ENCODE measurements at regions not wholly inside any gene's neighbourhood (a gene's known extent, or its start where the extent isn't known, plus 50 kb on each side); places are given as distances from the start of the nearest gene placed in this dataset.

DNA sequence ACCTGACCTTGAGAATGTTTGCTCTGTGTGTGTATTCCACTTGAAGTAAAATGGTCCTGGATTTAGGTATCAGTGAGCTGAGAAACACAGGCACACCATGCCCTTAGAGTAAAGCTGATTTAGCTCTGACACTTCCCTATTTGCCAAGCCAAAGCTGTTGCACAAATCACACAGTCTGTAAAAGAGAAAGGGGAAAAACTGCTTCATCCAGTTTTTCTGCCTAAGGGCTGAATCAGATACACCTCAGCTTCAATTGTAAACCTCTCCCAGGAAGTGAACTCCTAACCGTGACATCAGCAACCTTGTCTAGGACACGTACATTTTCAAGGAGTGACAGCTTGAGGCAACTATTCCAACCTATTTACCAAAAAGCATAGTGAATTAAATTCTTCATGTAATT lies 150.4 kb downstream of the NR4A2 start (continued):
- TF ChIP-seq, protein P1, sequence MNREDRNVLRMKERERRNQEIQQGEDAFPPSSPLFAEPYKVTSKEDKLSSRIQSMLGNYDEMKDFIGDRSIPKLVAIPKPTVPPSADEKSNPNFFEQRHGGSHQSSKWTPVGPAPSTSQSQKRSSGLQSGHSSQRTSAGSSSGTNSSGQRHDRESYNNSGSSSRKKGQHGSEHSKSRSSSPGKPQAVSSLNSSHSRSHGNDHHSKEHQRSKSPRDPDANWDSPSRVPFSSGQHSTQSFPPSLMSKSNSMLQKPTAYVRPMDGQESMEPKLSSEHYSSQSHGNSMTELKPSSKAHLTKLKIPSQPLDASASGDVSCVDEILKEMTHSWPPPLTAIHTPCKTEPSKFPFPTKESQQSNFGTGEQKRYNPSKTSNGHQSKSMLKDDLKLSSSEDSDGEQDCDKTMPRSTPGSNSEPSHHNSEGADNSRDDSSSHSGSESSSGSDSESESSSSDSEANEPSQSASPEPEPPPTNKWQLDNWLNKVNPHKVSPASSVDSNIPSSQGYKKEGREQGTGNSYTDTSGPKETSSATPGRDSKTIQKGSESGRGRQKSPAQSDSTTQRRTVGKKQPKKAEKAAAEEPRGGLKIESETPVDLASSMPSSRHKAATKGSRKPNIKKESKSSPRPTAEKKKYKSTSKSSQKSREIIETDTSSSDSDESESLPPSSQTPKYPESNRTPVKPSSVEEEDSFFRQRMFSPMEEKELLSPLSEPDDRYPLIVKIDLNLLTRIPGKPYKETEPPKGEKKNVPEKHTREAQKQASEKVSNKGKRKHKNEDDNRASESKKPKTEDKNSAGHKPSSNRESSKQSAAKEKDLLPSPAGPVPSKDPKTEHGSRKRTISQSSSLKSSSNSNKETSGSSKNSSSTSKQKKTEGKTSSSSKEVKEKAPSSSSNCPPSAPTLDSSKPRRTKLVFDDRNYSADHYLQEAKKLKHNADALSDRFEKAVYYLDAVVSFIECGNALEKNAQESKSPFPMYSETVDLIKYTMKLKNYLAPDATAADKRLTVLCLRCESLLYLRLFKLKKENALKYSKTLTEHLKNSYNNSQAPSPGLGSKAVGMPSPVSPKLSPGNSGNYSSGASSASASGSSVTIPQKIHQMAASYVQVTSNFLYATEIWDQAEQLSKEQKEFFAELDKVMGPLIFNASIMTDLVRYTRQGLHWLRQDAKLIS (CRISPR knock-in tag; IDR thresholded peaks at IDR 0.05; ENCODE audit: borderline replicate concordance): no peak
- TF ChIP-seq SMAD4 (CRISPR knock-in tag; IDR thresholded peaks at IDR 0.05): no peak
- TF ChIP-seq, protein P2, sequence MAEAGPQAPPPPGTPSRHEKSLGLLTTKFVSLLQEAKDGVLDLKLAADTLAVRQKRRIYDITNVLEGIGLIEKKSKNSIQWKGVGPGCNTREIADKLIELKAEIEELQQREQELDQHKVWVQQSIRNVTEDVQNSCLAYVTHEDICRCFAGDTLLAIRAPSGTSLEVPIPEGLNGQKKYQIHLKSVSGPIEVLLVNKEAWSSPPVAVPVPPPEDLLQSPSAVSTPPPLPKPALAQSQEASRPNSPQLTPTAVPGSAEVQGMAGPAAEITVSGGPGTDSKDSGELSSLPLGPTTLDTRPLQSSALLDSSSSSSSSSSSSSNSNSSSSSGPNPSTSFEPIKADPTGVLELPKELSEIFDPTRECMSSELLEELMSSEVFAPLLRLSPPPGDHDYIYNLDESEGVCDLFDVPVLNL (CRISPR knock-in tag; IDR thresholded peaks at IDR 0.05; ENCODE audit: borderline replicate concordance, low read depth): no peak

DNA sequence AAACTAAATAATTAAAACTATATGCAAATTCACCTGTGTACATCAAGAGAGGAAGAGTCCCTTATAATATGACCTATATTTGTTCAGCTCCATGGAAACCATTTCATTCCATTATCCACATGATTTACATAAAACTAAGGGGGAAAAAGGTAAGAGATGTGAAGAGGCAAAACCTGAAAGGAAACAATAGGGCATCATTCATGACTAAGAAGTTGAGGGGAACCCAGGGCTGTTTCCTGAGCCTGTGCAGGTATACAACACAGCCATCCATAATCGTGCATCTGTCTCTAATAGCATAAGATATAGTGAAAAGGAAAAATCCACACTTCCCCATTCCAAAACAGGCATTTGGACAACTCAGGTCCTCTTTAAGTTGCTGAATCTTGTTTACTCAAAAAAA lies 151.3 kb downstream of the NR4A2 start:
- CTCF ChIA-PET: no interaction called here
- no peak for ATAC-seq
- Mint-ChIP-seq H3K4me1 (peaks cover 30% of the 10 kb centered on the region), H3K27me3 (ENCODE audit: low read depth) (no peaks in the 10 kb centered on the region), H3K27ac (no peak overlapping the region), H3K36me3 (no peaks in the 10 kb centered on the region), H3K9me3 (no peaks in the 10 kb centered on the region), H3K4me3 (no peak overlapping the region)
- POLR2A ChIA-PET: no interaction called here
- TF ChIP-seq, protein P3, sequence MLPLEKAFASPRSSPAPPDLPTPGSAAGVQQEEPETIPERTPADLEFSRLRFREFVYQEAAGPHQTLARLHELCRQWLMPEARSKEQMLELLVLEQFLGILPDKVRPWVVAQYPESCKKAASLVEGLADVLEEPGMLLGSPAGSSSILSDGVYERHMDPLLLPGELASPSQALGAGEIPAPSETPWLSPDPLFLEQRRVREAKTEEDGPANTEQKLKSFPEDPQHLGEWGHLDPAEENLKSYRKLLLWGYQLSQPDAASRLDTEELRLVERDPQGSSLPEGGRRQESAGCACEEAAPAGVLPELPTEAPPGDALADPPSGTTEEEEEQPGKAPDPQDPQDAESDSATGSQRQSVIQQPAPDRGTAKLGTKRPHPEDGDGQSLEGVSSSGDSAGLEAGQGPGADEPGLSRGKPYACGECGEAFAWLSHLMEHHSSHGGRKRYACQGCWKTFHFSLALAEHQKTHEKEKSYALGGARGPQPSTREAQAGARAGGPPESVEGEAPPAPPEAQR (CRISPR knock-in tag; IDR thresholded peaks at IDR 0.05): no peak
- no peak for DNase-seq (ENCODE audit: low spot score)

DNA sequence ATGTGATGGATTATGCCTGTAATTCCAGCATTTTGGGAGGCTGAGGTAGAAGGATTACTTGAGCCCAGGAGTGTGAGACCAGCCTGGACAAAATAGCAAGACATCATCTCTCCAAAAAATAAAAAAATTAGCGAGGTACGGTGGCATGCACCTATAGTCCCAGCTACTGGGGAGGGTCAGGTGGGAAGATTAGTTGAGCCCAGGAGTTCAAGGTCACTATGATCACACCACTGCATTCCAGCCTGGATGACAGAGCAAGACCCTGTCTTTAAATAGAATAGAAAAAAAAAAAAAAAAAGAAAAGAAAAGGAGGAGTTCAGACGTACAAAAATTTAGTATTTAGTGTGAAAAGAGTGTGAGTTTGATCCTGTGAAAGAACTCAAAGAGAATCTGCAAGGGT lies 154.9 kb downstream of the NR4A2 start:
- H3K27ac Mint-ChIP-seq: no peak overlapping the region
- H3K4me3 Mint-ChIP-seq: no peak overlapping the region
- ChIA-PET CTCF (no interaction called here), POLR2A (no interaction called here)
- ATAC-seq: no peak
- H3K9me3 Mint-ChIP-seq: peaks cover 3% of the 10 kb centered on the region; the same call in 1 of the 2 replicates
- peaks cover 35% of the 10 kb centered on the region for H3K4me1 Mint-ChIP-seq
- DNase-seq (ENCODE audit: low spot score): no peak
- H3K27me3 Mint-ChIP-seq (ENCODE audit: low read depth): no peaks in the 10 kb centered on the region
- H3K36me3 Mint-ChIP-seq: peaks cover 4% of the 10 kb centered on the region; the same call in 1 of the 2 replicates
- no peak for TF ChIP-seq IRF2 (CRISPR knock-in tag; IDR thresholded peaks at IDR 0.05; ENCODE audit: borderline replicate concordance, low read depth)
- TF ChIP-seq NR3C1 (CRISPR knock-in tag; conservative IDR thresholded peaks at IDR 0.05; ENCODE audit: low read depth): no peak
- TF ChIP-seq, protein P4, sequence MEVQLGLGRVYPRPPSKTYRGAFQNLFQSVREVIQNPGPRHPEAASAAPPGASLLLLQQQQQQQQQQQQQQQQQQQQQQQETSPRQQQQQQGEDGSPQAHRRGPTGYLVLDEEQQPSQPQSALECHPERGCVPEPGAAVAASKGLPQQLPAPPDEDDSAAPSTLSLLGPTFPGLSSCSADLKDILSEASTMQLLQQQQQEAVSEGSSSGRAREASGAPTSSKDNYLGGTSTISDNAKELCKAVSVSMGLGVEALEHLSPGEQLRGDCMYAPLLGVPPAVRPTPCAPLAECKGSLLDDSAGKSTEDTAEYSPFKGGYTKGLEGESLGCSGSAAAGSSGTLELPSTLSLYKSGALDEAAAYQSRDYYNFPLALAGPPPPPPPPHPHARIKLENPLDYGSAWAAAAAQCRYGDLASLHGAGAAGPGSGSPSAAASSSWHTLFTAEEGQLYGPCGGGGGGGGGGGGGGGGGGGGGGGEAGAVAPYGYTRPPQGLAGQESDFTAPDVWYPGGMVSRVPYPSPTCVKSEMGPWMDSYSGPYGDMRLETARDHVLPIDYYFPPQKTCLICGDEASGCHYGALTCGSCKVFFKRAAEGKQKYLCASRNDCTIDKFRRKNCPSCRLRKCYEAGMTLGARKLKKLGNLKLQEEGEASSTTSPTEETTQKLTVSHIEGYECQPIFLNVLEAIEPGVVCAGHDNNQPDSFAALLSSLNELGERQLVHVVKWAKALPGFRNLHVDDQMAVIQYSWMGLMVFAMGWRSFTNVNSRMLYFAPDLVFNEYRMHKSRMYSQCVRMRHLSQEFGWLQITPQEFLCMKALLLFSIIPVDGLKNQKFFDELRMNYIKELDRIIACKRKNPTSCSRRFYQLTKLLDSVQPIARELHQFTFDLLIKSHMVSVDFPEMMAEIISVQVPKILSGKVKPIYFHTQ (CRISPR knock-in tag; IDR thresholded peaks at IDR 0.05): no peak
- no peak for TF ChIP-seq RORB (CRISPR knock-in tag; IDR thresholded peaks at IDR 0.05)
- TF ChIP-seq, protein P5, sequence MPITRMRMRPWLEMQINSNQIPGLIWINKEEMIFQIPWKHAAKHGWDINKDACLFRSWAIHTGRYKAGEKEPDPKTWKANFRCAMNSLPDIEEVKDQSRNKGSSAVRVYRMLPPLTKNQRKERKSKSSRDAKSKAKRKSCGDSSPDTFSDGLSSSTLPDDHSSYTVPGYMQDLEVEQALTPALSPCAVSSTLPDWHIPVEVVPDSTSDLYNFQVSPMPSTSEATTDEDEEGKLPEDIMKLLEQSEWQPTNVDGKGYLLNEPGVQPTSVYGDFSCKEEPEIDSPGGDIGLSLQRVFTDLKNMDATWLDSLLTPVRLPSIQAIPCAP (CRISPR knock-in tag; IDR thresholded peaks at IDR 0.05): no peak
- TF ChIP-seq OVOL2 (CRISPR knock-in tag; IDR thresholded peaks at IDR 0.05; ENCODE audit: borderline replicate concordance): no peak
- no peak for TF ChIP-seq NFATC4 (CRISPR knock-in tag; IDR thresholded peaks at IDR 0.05)
- no peak for TF ChIP-seq GTF2I (CRISPR knock-in tag; conservative IDR thresholded peaks at IDR 0.05)
